AG04449 (cell line): ENCODE measurements at regions not wholly inside any gene's neighbourhood (a gene's known extent, or its start where the extent isn't known, plus 50 kb on each side); places are given as distances from the start of the nearest gene placed in this dataset.

Source experiments
- CTCF ChIA-PET: fragments of 350-600 bp; formaldehyde crosslinking; extraction: SDS; loops from one replicate; lab custom pipeline; 2021; ENCODE audit warnings: antibody characterized with exemption; lab: Yijun Ruan, JAX
- POLR2A ChIA-PET: fragments of 400-600, 350-600 bp; formaldehyde crosslinking; extraction: SDS; loops from one replicate; lab custom pipeline; 2020; ENCODE audit warnings: antibody characterized with exemption, inconsistent platforms; lab: Yijun Ruan, JAX
- DNase-seq: peaks from one replicate; pipeline ENCODE4 v3.0.0-alpha.2; 2010; ENCODE audit warnings: low read depth, low spot score
- H3K4me3 ChIP-seq: 2 replicates; pipeline ENCODE4 v1.5.1; 2011; ENCODE audit warnings: low read depth, mild to moderate bottlenecking, control low read depth, low read length
- CTCF ChIP-seq: IDR thresholded peaks from one replicate; pipeline ENCODE4 v1.5.1; 2011; ENCODE audit warnings: mild to moderate bottlenecking, moderate library complexity, low read length, control low read depth, inconsistent platforms; ENCODE audit not compliant: insufficient read depth; ENCODE audit errors: missing control alignments

- no peak overlapping the region for H3K4me3 ChIP-seq
- no peak for TF ChIP-seq CTCF
- POLR2A ChIA-PET, result no interaction called here
- DNase-seq, result no peak
- CTCF ChIA-PET, result no interaction called here
These were observed 803.7 kb upstream of the ARRDC4 start for GRCh38 chr15:97156739-97157265.

DNA sequence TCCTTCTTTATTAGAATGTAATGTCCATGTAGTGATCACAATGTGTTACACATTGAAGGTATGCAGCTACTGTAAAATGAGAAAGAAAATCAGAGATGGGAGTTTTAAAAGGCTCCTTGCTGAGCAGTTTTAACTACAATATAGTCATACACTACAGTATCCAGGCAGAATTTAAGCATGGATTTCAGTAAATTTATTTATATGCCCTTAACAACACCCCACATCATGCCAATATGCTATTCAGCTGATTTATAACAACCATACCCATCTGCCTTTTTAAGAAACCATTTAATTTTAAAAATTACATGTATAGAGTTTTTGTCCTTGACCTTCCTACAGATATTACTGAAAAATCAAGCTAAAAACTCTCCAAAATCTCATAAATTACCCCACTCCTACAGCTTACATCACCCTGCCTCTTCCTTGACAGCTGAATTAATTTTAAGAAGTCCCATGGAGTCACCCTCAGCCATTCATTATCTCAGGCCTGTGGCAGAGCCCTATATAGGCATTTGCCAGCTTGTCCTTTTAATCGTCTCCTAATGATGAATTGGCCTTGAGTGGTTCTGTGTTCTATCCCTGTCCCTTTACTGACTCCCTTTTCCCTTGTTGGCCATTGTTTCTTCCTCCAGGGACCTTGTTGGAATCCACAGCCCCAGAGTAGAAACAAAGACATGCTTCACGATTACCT lies 797.6 kb upstream of the ARRDC4 start:
- H3K4me3 ChIP-seq, result no peak overlapping the region
- ChIA-PET POLR2A (no interaction called here), CTCF (no interaction called here)
- TF ChIP-seq CTCF, result no peak
- no peak for DNase-seq

- DNase-seq, result no peak
- no peak for TF ChIP-seq CTCF
- ChIA-PET CTCF (no interaction called here), POLR2A (no interaction called here)
- no peak overlapping the region for H3K4me3 ChIP-seq
These were observed 795.3 kb upstream of the ARRDC4 start for GRCh38 chr15:97165205-97165604.

GRCh38 chr15:97168704-97169475 lies 791.6 kb upstream of the ARRDC4 start:
- ChIA-PET CTCF (no interaction called here), POLR2A (no interaction called here)
- H3K4me3 ChIP-seq, result no peak overlapping the region
- DNase-seq, result no peak
- TF ChIP-seq CTCF, result no peak

- no peak for DNase-seq
- no peak overlapping the region for H3K4me3 ChIP-seq
- POLR2A ChIA-PET, result no interaction called here
- CTCF ChIA-PET, result no interaction called here
- TF ChIP-seq CTCF, result no peak
These were observed 788.9 kb upstream of the ARRDC4 start for GRCh38 chr15:97171556-97171955.

DNA sequence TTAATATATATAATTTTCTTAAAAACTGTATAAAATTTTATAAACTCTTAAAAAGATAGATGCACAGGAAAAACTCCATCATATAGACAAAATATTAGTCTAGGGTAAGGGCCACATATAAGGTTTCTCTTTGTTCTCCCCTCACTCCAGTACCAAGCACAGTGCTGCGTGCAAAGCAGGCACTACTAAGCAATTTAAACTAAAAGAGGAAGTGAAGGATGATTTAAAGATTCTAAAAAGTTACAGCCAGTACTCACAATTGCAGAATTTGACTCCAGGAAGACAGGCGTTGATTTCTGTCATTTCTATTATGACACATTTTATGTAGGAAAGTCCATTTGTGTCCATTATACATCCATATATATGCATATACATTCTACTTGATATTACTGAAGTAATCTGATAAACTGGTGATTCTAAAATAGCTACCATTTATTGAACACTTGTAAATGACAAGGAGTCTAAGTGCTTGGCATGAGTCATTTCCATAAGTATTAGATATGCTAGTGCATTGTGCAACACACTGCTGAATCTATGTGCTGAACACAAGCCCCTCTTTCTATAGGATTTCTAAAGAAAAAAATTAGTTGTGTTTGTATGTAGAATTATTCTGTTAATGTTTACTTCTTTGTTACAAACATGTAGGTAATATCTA lies 785.5 kb upstream of the ARRDC4 start:
- no peak overlapping the region for H3K4me3 ChIP-seq
- ChIA-PET POLR2A (no interaction called here), CTCF (no interaction called here)
- TF ChIP-seq CTCF, result no peak
- DNase-seq, result no peak
